ENCODE measurements at regions not wholly inside any gene's neighbourhood (a gene's known extent, or its start where the extent isn't known, plus 50 kb on each side); places are given as distances from the start of the nearest gene placed in this dataset.

GRCh38 chr2:123530004-123530403 lies 495.1 kb upstream of the CNTNAP5 start:
- intact Hi-C loops (cut with micrococcal nuclease; ENCODE audit: unreplicated experiment) = no loop called here
- H3K27ac Mint-ChIP-seq (ENCODE audit: unreplicated experiment) = no peak overlapping the region
- DNase-seq = no peak
- no peaks in the 10 kb centered on the region for H3K4me1 Mint-ChIP-seq (ENCODE audit: low read depth, unreplicated experiment)
- TF ChIP-seq CTCF (IDR thresholded peaks at IDR 0.05; ENCODE audit: unreplicated experiment) = no peak
- CTCF ChIA-PET = no interaction called here
- H3K4me3 Mint-ChIP-seq (ENCODE audit: low read depth, unreplicated experiment) = no peak overlapping the region
- no peaks in the 10 kb centered on the region for H3K27me3 Mint-ChIP-seq (ENCODE audit: unreplicated experiment)
- no TSS peak for BruUV-seq (replicated peaks)
- H3K36me3 Mint-ChIP-seq (ENCODE audit: insufficient read depth, unreplicated experiment) = no peaks in the 10 kb centered on the region
- peaks cover 22% of the 10 kb centered on the region for H3K9me3 Mint-ChIP-seq (ENCODE audit: low read depth, unreplicated experiment)

GRCh38 chr2:123532126-123532525 lies 493.0 kb upstream of the CNTNAP5 start:
- no peak for TF ChIP-seq CTCF (IDR thresholded peaks at IDR 0.05; ENCODE audit: unreplicated experiment)
- intact Hi-C loops (cut with micrococcal nuclease; ENCODE audit: unreplicated experiment) = no loop called here
- CTCF ChIA-PET = no interaction called here
- no peaks in the 10 kb centered on the region for H3K27me3 Mint-ChIP-seq (ENCODE audit: unreplicated experiment)
- H3K4me3 Mint-ChIP-seq (ENCODE audit: low read depth, unreplicated experiment) = no peak overlapping the region
- H3K36me3 Mint-ChIP-seq (ENCODE audit: insufficient read depth, unreplicated experiment) = no peaks in the 10 kb centered on the region
- DNase-seq = no peak
- BruUV-seq (replicated peaks) = no TSS peak
- peaks cover 18% of the 10 kb centered on the region for H3K9me3 Mint-ChIP-seq (ENCODE audit: low read depth, unreplicated experiment)
- H3K27ac Mint-ChIP-seq (ENCODE audit: unreplicated experiment) = no peak overlapping the region
- H3K4me1 Mint-ChIP-seq (ENCODE audit: low read depth, unreplicated experiment) = no peaks in the 10 kb centered on the region

- no TSS peak for BruUV-seq (replicated peaks)
- Mint-ChIP-seq H3K4me3 (ENCODE audit: low read depth, unreplicated experiment) (no peak overlapping the region), H3K36me3 (ENCODE audit: insufficient read depth, unreplicated experiment) (no peaks in the 10 kb centered on the region), H3K27me3 (ENCODE audit: unreplicated experiment) (no peaks in the 10 kb centered on the region), H3K4me1 (ENCODE audit: low read depth, unreplicated experiment) (no peaks in the 10 kb centered on the region), H3K27ac (ENCODE audit: unreplicated experiment) (no peak overlapping the region), H3K9me3 (ENCODE audit: low read depth, unreplicated experiment) (peaks cover 20% of the 10 kb centered on the region)
- DNase-seq = no peak
- CTCF ChIA-PET = no interaction called here
- no peak for TF ChIP-seq CTCF (IDR thresholded peaks at IDR 0.05; ENCODE audit: unreplicated experiment)
- intact Hi-C loops (cut with micrococcal nuclease; ENCODE audit: unreplicated experiment) = no loop called here
These were observed 492.1 kb upstream of the CNTNAP5 start for GRCh38 chr2:123532994-123533393.

GRCh38 chr2:123540291-123540690 lies 484.8 kb upstream of the CNTNAP5 start:
- H3K27me3 Mint-ChIP-seq (ENCODE audit: unreplicated experiment) = no peaks in the 10 kb centered on the region
- no peak overlapping the region for H3K4me3 Mint-ChIP-seq (ENCODE audit: low read depth, unreplicated experiment)
- no peak for TF ChIP-seq CTCF (IDR thresholded peaks at IDR 0.05; ENCODE audit: unreplicated experiment)
- no peaks in the 10 kb centered on the region for H3K4me1 Mint-ChIP-seq (ENCODE audit: low read depth, unreplicated experiment)
- CTCF ChIA-PET = no interaction called here
- no peaks in the 10 kb centered on the region for H3K36me3 Mint-ChIP-seq (ENCODE audit: insufficient read depth, unreplicated experiment)
- no TSS peak for BruUV-seq (replicated peaks)
- H3K9me3 Mint-ChIP-seq (ENCODE audit: low read depth, unreplicated experiment) = peaks cover 11% of the 10 kb centered on the region
- intact Hi-C loops (cut with micrococcal nuclease; ENCODE audit: unreplicated experiment) = no loop called here
- no peak for DNase-seq
- no peak overlapping the region for H3K27ac Mint-ChIP-seq (ENCODE audit: unreplicated experiment)

- Mint-ChIP-seq H3K27me3 (ENCODE audit: unreplicated experiment) (no peaks in the 10 kb centered on the region), H3K9me3 (ENCODE audit: low read depth, unreplicated experiment) (peaks cover 6% of the 10 kb centered on the region), H3K27ac (ENCODE audit: unreplicated experiment) (no peak overlapping the region), H3K4me3 (ENCODE audit: low read depth, unreplicated experiment) (no peak overlapping the region), H3K36me3 (ENCODE audit: insufficient read depth, unreplicated experiment) (no peaks in the 10 kb centered on the region), H3K4me1 (ENCODE audit: low read depth, unreplicated experiment) (no peaks in the 10 kb centered on the region)
- CTCF ChIA-PET = no interaction called here
- no TSS peak for BruUV-seq (replicated peaks)
- DNase-seq = no peak
- intact Hi-C loops (cut with micrococcal nuclease; ENCODE audit: unreplicated experiment) = no loop called here
- no peak for TF ChIP-seq CTCF (IDR thresholded peaks at IDR 0.05; ENCODE audit: unreplicated experiment)
These were observed 478.7 kb upstream of the CNTNAP5 start for GRCh38 chr2:123546353-123546752.

All from Calu3 (cell line).